ENCODE measurements at regions not wholly inside any gene's neighbourhood (a gene's known extent, or its start where the extent isn't known, plus 50 kb on each side); places are given as distances from the start of the nearest gene placed in this dataset.

DNA sequence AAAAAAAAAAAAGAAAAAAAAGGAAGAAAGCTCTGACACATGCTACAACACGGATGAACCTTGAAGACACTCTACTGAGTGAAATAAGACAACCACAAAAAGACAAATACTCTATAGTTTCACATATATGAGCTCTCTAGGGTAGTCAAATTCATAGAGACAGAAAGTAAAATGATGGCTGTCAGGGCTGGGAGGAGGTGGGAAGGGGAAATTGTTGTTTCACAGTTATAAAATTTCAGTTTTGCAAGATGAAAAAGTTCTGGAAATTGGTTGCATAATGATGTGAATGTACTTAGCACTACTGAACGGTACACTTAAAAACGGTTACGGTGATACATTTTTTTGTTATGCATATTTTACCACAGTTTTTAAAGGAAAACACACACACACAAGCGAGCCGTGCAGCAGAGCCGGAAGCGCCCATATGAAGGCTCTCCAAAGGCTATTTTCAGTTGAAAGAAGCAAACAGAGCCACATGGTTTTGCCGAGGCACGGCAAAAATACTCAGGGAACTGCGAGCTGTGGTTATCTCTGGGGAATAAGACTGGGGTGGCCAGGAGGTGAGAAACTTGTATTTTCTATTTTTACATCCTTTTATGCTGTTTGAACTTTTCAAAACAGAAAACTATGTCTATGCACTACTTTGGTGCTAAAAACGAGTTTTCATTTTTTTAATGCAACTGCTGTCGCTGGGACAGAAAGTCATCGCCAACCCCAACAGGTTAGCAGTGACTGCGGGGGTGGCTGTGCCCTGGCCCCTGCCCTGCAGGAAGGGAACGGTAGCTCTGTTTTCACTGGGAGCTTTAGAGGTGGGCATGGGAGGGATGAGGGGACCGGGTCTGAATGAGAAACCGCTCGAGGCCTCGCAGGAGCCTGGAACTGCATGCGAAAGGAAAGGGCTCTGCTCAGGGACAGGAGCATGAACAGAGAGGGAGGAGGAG is 132.9 kb downstream of the OAT start:
- DNase-seq = no peak

DNA sequence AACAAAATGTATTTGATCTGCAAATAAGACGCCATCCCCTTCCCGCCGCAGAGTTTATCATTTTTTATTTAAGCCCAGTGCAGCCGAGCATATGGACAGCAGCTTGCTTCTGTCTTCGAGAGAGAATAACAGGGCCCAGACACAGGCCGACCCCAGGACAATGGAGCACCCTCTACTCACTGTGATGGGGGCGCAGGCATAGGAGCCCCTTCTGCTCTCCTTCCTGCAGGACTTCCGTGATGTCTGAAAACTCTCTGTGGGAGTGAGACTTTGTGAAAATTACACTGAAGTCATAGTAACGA is 134.8 kb downstream of the OAT start:
- no peak for DNase-seq

- DNase-seq = no peak
Observed at GRCh38 chr10:124283215-124283948, 135.3 kb downstream of the OAT start.

GRCh38 chr10:124282326-124282725 is 136.4 kb downstream of the OAT start:
- DNase-seq = no peak

- no peak for DNase-seq
Observed at GRCh38 chr10:124281666-124282065, 137.1 kb downstream of the OAT start.

DNA sequence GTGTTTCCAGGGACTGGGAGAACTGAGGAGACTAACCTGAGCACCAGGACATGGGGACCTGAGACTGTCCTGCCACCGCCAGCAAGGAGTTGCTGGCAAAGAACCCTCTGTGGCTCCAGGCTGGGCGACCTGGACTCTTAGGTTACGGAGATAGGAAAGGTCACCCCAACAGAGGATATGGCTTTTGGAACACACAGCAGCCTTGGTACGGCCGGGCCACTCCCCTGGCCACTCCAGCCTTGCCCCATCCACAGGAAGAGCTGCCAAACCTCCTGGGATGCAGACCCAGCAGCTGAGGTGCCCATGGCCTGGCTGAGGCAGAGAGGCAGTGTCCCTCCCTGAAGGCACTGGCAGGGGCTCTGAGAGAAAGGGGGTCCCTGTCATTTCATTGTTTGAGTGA is 137.8 kb downstream of the OAT start:
- no peak for DNase-seq

DNA sequence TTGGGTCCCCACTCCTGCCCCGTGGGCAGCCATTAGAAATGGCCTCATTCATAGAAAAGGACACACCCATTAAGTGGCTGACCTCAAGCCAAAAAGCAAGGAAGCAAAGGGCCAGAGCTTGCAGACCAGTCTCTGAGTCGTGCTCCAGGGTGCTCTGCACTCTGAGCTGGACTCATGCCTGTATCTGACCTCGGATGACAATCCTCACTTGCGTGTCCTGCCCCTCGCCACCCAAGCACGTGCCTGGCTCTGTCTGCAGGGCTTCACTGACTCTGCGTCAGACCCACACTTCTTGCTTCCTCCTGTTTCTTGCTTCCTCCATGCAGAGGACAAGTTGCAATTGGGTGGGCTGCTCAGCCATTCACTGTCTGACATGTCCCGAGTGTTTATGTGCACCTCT is 138.8 kb downstream of the OAT start:
- no peak for DNase-seq

GRCh38 chr10:124279298-124279697 is 139.4 kb downstream of the OAT start:
- no peak for DNase-seq

DNA sequence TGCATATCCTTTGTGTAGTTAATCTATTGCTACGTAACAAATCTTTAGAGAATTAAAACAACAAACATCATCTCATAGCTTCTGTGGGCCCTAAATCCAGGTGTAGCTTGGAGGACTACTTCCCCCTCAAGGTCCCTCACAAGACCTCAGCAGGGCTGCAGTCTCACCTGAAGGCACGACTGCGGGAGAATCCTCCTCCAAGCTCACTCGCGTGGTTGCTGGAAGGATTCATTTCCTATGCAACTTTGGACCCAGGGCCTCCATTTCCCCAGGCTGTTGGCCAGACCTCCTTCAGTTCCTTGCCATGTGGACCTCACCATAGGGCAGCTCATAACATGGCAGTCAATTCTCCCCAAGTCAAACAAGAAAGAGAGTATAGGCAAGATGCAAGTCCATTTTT is 140.4 kb downstream of the OAT start:
- DNase-seq = no peak

- no peak for DNase-seq
Observed at GRCh38 chr10:124273141-124273540, 145.6 kb downstream of the OAT start.

- no peak for DNase-seq
Observed at GRCh38 chr10:124271676-124272075, 147.0 kb downstream of the OAT start.

GRCh38 chr10:124270530-124271327 is 148.0 kb downstream of the OAT start:
- no peak for DNase-seq

DNA sequence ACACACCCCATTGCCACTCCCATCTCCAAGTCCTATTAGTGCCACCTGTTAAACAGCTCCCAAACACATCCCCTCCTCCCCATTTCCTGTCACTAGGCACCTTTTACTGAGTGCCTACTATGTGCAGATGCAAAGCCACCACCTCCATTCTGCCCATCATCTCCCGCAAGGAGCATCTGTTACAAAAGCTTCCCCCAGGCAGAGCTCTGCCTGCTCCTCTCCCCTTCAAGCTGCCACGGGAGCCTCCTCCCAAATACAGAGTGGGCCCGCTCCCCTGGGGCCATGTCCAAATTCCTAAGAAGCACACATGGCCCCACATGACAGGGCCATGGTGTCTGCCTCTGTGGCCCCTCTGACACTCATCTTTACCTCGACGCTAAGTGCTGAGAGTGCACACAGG is 149.7 kb downstream of the OAT start:
- DNase-seq = no peak

DNA sequence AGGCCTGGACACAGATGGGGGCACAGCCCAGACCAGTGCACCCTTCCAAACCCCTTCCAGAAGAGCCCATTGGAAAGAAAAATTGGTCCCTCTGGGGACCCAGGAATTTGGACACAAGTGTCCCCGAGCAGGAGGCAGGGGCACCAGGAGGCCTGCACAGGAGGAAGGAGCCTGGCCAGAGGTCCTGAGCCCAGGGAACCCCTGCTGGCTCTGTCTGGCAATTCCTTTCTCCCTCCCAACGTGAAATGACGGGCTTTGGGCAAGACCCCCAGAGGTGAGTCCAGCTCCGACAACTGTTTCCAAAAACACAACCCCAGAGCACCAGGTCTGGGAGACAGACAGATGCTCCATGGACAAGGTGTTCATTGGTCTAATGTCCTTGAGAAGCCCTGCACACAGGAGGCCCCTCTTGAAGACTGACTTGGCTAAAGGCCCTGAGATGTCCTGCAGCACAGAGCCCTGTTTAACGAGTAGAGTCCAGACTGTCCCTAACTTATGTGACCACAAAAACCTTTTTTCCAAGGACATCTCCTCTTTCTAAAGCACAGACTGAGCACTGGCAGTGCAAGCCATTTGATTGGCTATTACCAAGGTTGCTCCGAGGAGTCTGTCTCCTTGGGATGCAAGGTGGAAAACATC is 150.7 kb downstream of the OAT start:
- DNase-seq = no peak

DNA sequence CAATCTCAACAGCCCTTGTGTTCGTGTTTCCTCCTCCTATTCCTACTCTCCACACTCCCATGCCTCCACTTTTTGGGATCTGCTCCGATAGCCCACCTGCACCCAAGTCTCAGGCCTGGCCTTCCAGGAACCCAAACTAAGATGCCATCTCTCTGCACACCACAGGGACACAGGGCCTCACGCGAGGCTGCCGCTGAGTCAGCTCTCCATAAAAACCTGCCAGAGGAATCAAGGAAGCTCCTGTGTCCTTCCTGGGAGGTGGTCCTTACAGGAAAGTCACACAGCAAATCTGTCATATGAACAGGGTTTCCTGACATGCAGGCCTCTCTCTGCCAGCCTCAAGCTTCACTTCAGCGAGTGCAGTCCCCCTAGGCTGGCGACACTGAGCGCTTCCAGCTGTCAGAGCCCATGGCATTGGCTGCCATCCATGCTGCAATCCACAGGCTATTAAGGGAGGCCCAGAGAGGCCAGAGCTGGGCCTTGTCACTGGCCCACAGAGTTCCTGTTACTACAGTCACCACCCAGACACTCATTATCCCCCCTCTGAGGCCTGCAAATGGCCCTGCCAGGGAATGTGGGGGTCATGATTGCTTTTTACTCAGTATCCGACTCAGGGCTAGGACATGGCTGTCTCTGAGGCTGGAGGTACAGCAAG is 151.4 kb downstream of the OAT start:
- DNase-seq = no peak

- no peak for DNase-seq
Observed at GRCh38 chr10:124266468-124267230, 152.1 kb downstream of the OAT start.

DNA sequence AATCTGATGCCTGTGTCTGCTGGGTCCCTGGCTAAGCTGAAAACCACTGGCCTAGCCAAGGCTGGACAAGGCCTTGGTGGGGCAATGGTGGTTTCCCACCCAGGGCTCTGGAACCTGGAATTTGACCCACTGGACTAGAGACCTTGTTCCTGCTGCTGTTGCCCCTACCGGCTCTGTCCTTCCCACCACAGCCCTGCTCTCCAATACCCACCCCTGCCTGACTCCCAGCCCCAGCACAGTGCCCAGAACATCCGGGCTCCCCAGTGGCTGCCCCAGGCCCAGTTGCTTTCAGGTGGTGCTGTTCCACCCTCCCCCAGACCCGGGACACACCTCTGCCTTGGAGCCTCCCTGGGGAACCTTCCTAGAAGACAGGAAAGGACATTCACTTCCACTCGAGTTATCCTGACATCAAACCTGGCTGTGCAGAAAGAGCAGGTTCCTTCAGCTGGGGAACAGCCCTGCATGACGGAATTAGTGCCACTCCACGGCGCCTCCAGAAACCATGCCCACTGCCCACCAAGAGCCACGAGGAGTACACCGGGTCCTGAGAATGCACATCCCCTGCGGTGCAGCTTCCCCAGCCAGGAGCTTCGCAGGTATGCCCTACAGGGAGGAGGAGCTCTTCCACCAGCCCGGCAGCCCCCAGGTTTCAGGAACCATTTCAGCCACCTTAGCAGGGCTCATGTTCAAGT is 152.8 kb downstream of the OAT start:
- no peak for DNase-seq

GRCh38 chr10:124265391-124265745 is 153.4 kb downstream of the OAT start:
- DNase-seq = no peak

- no peak for DNase-seq
Observed at GRCh38 chr10:124264711-124265390, 153.9 kb downstream of the OAT start.

GRCh38 chr10:124264271-124264670 is 154.5 kb downstream of the OAT start:
- DNase-seq = no peak

GRCh38 chr10:124263726-124264125 is 155.0 kb downstream of the OAT start:
- DNase-seq = no peak
